ENCODE measurements at regions not wholly inside any gene's neighbourhood (a gene's known extent, or its start where the extent isn't known, plus 50 kb on each side); places are given as distances from the start of the nearest gene placed in this dataset.
A peak's percentile ranks its signal among the peaks of the same experiment; 100 is the strongest.

DNA sequence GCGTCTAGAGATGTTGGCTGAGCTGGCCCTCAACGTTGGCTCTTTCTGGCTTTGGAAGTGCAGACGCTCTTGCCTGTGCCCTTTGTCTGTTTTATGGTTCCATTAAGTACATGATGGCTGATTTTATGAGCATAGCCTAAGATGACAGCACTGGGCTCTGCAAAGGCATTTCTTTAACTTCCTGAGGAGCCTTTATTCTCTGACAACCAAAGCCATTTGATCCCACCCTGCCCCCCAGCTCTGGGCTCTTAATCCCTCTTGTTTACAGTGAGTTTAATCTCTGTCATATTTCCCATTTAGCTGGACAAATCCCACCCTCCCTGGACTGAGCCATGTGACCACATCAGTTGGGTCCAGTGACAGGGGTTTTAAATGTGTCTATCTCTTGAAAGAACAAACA lies 195.9 kb downstream of the ACKR3 start:
- Histone ChIP-seq H3K9me3 (no peaks in the 10 kb centered on the region), H3K27me3 (ENCODE audit: low read depth) (peaks cover 3% of the 10 kb centered on the region), H3K4me1 (no peaks in the 10 kb centered on the region), H3K4me3 (no peak overlapping the region), H3K36me3 (no peaks in the 10 kb centered on the region), H3K27ac (no peak overlapping the region)
- ATAC-seq (no peak), DNase-seq (no peak)
- TF ChIP-seq, protein P1, sequence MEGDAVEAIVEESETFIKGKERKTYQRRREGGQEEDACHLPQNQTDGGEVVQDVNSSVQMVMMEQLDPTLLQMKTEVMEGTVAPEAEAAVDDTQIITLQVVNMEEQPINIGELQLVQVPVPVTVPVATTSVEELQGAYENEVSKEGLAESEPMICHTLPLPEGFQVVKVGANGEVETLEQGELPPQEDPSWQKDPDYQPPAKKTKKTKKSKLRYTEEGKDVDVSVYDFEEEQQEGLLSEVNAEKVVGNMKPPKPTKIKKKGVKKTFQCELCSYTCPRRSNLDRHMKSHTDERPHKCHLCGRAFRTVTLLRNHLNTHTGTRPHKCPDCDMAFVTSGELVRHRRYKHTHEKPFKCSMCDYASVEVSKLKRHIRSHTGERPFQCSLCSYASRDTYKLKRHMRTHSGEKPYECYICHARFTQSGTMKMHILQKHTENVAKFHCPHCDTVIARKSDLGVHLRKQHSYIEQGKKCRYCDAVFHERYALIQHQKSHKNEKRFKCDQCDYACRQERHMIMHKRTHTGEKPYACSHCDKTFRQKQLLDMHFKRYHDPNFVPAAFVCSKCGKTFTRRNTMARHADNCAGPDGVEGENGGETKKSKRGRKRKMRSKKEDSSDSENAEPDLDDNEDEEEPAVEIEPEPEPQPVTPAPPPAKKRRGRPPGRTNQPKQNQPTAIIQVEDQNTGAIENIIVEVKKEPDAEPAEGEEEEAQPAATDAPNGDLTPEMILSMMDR (IDR thresholded peaks at IDR 0.05), result no peak
- intact Hi-C loops (cut with DNase I), result no loop called here

DNA sequence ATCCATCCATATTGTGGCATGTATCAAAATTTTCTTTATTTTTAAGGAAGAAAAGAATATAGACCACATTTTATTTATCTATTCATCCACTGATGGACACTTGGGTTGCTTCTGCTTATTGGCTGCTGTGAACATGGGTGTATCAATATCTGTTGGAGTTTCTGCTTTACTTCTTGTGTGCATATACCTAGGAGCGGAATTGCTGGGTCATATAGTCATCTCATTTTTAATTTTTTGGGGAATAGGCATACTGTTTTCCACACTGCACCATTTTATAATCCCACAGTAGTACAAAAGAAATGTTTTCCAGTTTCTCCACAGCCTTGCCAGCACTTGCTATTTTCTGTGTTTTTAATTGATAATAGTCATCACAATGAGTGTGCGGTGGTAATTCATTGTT lies 197.2 kb downstream of the ACKR3 start:
- intact Hi-C loops (cut with DNase I), result no loop called here
- Histone ChIP-seq H3K27ac (no peak overlapping the region), H3K27me3 (ENCODE audit: low read depth) (peaks cover 3% of the 10 kb centered on the region), H3K9me3 (no peaks in the 10 kb centered on the region), H3K36me3 (no peaks in the 10 kb centered on the region), H3K4me1 (no peaks in the 10 kb centered on the region), H3K4me3 (no peak overlapping the region)
- no peak for ATAC-seq
- DNase-seq, result no peak
- TF ChIP-seq, protein P1 (IDR thresholded peaks at IDR 0.05), result no peak

DNA sequence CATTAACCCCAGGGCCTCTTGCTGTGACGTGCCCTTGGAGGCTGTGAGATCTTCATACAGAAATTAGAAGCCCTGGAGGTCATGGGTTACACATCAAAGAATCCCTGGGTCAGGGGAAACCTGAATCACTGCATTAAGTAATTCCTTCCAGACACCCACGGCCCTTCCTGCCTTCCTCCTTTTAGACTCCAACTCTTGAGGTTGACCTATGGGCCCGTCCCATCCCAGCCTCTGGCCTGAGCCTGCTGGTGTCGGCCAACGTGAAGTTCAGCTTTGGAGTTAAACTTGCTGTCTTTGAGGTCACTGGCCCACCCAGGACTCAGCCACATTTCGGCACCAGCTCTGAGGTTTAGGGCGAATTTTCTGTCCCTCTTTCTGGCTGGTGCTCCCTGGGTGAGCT lies 198.3 kb downstream of the ACKR3 start:
- Histone ChIP-seq H3K4me3 (no peak overlapping the region), H3K27ac (no peak overlapping the region)
- ATAC-seq, result peak; percentile 61 to 79

DNA sequence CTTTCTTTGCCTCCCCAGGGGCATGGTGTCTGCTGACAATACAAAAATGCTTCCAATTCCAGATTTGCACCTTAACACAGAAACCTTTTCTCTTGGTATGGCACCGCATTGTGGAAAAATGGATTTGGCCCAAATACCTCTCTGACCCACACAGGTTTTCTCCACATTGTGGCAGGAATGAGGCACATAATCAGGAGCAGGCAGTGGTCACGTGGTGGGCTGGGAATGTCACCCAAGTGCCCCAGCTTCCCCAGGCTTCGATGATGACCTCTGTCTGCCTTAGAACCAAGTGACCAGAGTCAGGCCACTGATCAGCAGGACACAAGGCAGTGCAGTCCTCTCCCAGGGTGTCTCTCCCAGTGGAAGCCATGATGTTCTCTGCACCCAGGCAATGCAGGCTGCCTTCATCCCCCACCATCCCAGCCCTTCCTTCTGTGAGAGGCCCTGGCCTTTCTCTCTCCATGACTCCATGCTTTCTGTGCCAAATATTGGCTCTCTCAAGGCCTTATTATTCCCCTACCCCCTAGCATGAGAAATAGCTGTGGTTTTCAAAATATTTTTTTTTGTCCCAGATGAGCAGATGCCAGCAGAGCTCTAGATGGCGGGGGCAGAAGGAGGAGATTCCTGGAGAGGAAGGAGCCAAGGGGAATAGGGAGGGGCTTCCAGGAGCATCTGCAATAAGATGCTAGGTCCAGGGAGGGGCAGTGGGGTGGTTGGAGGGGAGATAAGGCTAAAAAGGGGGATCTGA lies 198.9 kb downstream of the ACKR3 start:
- TF ChIP-seq, protein P1 (IDR thresholded peaks at IDR 0.05), result no peak
- ATAC-seq, result no peak
- H3K27me3 ChIP-seq (ENCODE audit: low read depth), result no peaks in the 10 kb centered on the region

More for the DNA sequence above, 198.3 kb downstream of the ACKR3 start:
- intact Hi-C loops (cut with DNase I), result no loop called here
- peak; percentile 61 for DNase-seq
- Histone ChIP-seq H3K9me3 (no peaks in the 10 kb centered on the region), H3K27me3 (ENCODE audit: low read depth) (no peaks in the 10 kb centered on the region), H3K36me3 (no peaks in the 10 kb centered on the region), H3K4me1 (no peaks in the 10 kb centered on the region)
- TF ChIP-seq, protein P1 (IDR thresholded peaks at IDR 0.05), result no peak

DNA sequence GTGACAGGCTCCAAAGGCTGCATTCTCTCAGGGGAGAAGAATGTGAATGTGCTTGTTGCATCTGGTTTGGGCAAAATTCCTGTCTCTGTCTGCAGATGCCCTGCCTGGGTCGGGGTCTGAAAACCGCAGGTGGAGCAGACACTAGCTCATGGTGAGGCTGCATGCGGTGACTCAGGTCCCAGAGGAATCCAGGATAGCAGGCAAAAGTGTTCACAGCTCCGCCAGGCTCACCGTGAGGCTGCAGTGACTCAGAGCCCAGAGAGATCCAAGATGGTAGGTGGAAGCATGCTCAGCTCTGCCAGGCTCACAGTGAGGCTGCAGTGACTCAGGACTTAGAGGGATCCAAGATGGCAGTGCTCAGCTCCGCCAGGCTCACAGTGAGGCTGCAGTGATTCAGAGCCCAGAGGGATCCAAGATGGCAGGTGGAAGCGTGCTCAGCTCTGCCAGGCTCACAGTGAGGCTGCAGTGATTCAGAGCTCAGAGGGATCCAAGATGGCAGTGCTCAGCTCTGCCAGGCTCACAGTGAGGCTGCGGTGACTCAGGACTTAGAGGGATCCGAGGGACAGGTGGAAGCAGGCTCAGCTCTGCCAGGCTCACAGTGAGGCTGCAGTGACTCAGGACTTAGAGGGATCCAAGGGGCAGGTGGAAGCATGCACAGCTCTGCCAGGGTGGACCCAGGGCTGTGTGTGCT lies 200.5 kb downstream of the ACKR3 start:
- no peak overlapping the region for H3K27ac ChIP-seq
- no peak overlapping the region for H3K4me3 ChIP-seq
- no peak for DNase-seq
- H3K36me3 ChIP-seq, result no peaks in the 10 kb centered on the region
- intact Hi-C loops (cut with DNase I), result no loop called here
- H3K9me3 ChIP-seq, result no peaks in the 10 kb centered on the region
- TF ChIP-seq, protein P1 (IDR thresholded peaks at IDR 0.05), result no peak
- no peaks in the 10 kb centered on the region for H3K4me1 ChIP-seq
- no peak for ATAC-seq
- no peaks in the 10 kb centered on the region for H3K27me3 ChIP-seq (ENCODE audit: low read depth)

More for the DNA sequence above, 198.9 kb downstream of the ACKR3 start:
- Histone ChIP-seq H3K4me1 (no peaks in the 10 kb centered on the region), H3K4me3 (no peak overlapping the region), H3K9me3 (no peaks in the 10 kb centered on the region), H3K27ac (no peak overlapping the region), H3K36me3 (no peaks in the 10 kb centered on the region)
- no peak for DNase-seq
- intact Hi-C loops (cut with DNase I), result no loop called here

All from lower lobe of right lung (tissue), 2 donors.